ENCODE measurements at regions not wholly inside any gene's neighbourhood (a gene's known extent, or its start where the extent isn't known, plus 50 kb on each side); places are given as distances from the start of the nearest gene placed in this dataset.

DNA sequence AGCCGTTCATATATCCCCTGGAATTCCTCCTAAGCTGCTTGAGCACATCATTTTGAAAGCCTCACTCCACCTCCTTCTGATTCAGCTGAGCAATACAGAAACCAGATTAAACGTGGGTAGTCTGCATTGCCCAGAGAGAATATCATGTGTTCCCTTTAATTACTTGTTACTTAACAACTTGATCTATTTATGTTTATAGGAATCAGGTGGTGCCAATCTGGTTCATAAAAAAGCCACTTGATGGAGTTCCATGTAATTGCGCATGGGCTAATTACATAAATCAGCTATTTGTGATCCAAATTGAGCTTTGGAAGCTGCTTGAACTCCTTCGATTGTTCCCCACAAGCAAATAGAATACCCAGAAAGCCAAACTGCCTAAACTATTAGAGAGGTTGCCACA, 114.7 kb upstream of the ADCY1 start:
- no peaks in the 10 kb centered on the region for H3K79me2 ChIP-seq (ENCODE audit: control insufficient read depth, insufficient read depth, low read length)
- WGBS (ENCODE audit: insufficient coverage, insufficient replicate concordance, low lambda C conversion rate, missing lambda C conversion rate) = 23% methylated on average over 4 of the region's 4 CpGs
- TF ChIP-seq CBX3 (IDR thresholded peaks at IDR 0.05; ENCODE audit: borderline replicate concordance, low read depth) (no peak), ZNF384 (IDR thresholded peaks at IDR 0.05; ENCODE audit: borderline replicate concordance, low read depth, low read length) (no peak), JUND (IDR thresholded peaks at IDR 0.05; ENCODE audit: low read depth, low read length) (no peak), BRCA1 (IDR thresholded peaks at IDR 0.05; ENCODE audit: low read depth, low read length) (no peak)
- H3K4me1 ChIP-seq (ENCODE audit: control insufficient read depth, insufficient read depth, low read length) = no peaks in the 10 kb centered on the region
- no peak overlapping the region for H3K4me2 ChIP-seq (ENCODE audit: control insufficient read depth, insufficient read depth)
- no peak for ATAC-seq
- no peaks in the 10 kb centered on the region for H4K20me1 ChIP-seq (ENCODE audit: control insufficient read depth, insufficient read depth)
- in situ Hi-C loops (cut with MboI) = no loop called here
- no peaks in the 10 kb centered on the region for H3K36me3 ChIP-seq (ENCODE audit: control insufficient read depth in 2 of 2, insufficient read depth in 2 of 2, low read length in 1 of 2)
- no peak for FAIRE-seq
- ChIA-PET POLR2A (no interaction called here), CTCF (no interaction called here), RAD21 (ENCODE audit: unreplicated experiment) (no interaction called here), SMC1A (ENCODE audit: uncharacterized antibody, unreplicated experiment) (no interaction called here)
- H3K9ac ChIP-seq (ENCODE audit: control insufficient read depth, insufficient read depth, low read length) = no peak overlapping the region
- H3K9me3 ChIP-seq (replicated peaks; ENCODE audit: control insufficient read depth, insufficient read depth, low read length) = no peaks in the 10 kb centered on the region
- no peak overlapping the region for H2AFZ ChIP-seq (ENCODE audit: control insufficient read depth, low read depth, low read length)
- BruUV-seq (replicated peaks) = no TSS peak
- no peak overlapping the region for H3K27ac ChIP-seq (ENCODE audit: control insufficient read depth, insufficient read depth)
- no peak overlapping the region for H3K4me3 ChIP-seq
- H3K27me3 ChIP-seq (replicated peaks in 1 of 2; ENCODE audit: control insufficient read depth in 2 of 2, insufficient read depth in 2 of 2, low read length in 1 of 2) = 0 out of 4 replicates have a peak, but pooled peaks cover 0 to 2% of the 10 kb centered on the region in 2 experiments
- DNase-seq (ENCODE audit: low read depth, low spot score) = no peak
- intact Hi-C loops (cut with micrococcal nuclease; ENCODE audit: unreplicated experiment) = no loop called here

DNA sequence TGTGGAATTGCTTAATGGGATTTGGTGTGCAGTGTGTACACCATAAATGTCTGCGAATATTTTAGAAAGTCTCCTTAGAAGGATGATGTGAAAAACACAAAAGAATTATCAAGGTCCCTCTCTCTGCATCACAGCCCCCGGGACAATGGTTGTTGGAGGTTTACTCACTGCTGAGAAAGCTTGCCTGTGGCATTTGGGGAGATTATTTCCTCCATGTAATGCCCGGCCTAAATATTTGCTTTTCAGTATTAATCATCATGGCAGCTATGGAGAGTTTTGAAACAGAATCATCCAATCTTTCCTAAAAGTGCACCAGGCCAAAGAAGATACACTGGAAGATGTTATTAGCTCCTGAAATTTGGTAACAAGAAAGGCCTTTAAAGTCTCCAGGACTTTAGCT, 113.8 kb upstream of the ADCY1 start:
- TF ChIP-seq IKZF1 (conservative IDR thresholded peaks at IDR 0.05) (no peak), MYB (IDR thresholded peaks at IDR 0.05; ENCODE audit: borderline replicate concordance, low read depth, low read length) (no peak), ZSCAN29 (IDR thresholded peaks at IDR 0.05) (no peak), HDGF (IDR thresholded peaks at IDR 0.05) (no peak), RCOR1 (conservative IDR thresholded peaks at IDR 0.05; ENCODE audit: low read depth, low read length) (no peak), FOXM1 (IDR thresholded peaks at IDR 0.05; ENCODE audit: low read depth, low read length) (no peak), POLR2AphosphoS5 (IDR thresholded peaks at IDR 0.05; ENCODE audit: low read length) (no peak), SPI1 (IDR thresholded peaks at IDR 0.05; ENCODE audit: borderline replicate concordance, insufficient read depth, low read depth, low read length) (no peak), E2F4 (IDR thresholded peaks at IDR 0.05; ENCODE audit: low read depth, low read length) (no peak)
- TF ChIP-seq, protein P1, sequence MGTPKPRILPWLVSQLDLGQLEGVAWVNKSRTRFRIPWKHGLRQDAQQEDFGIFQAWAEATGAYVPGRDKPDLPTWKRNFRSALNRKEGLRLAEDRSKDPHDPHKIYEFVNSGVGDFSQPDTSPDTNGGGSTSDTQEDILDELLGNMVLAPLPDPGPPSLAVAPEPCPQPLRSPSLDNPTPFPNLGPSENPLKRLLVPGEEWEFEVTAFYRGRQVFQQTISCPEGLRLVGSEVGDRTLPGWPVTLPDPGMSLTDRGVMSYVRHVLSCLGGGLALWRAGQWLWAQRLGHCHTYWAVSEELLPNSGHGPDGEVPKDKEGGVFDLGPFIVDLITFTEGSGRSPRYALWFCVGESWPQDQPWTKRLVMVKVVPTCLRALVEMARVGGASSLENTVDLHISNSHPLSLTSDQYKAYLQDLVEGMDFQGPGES (IDR thresholded peaks at IDR 0.05) = no peak
- TF ChIP-seq, protein P2, sequence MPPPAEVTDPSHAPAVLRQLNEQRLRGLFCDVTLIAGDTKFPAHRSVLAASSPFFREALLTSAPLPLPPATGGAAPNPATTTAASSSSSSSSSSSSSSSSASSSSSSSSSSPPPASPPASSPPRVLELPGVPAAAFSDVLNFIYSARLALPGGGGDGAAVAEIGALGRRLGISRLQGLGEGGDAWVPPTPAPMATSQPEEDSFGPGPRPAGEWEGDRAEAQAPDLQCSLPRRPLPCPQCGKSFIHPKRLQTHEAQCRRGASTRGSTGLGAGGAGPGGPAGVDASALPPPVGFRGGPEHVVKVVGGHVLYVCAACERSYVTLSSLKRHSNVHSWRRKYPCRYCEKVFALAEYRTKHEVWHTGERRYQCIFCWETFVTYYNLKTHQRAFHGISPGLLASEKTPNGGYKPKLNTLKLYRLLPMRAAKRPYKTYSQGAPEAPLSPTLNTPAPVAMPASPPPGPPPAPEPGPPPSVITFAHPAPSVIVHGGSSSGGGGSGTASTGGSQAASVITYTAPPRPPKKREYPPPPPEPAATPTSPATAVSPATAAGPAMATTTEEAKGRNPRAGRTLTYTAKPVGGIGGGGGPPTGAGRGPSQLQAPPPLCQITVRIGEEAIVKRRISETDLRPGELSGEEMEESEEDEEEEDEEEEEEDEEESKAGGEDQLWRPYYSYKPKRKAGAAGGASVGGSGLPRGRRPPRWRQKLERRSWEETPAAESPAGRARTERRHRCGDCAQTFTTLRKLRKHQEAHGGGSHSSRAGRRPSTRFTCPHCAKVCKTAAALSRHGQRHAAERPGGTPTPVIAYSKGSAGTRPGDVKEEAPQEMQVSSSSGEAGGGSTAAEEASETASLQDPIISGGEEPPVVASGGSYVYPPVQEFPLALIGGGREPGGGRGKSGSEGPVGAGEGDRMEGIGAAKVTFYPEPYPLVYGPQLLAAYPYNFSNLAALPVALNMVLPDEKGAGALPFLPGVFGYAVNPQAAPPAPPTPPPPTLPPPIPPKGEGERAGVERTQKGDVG (CRISPR knock-in tag; IDR thresholded peaks at IDR 0.05) = no peak
- in situ Hi-C loops (cut with MboI) (no loop called here), intact Hi-C loops (cut with micrococcal nuclease; ENCODE audit: unreplicated experiment) (no loop called here)
- Histone ChIP-seq H3K27me3 (replicated peaks in 1 of 2; ENCODE audit: control insufficient read depth in 2 of 2, insufficient read depth in 2 of 2, low read length in 1 of 2) (0 out of 4 replicates have a peak, but pooled peaks cover 0 to 2% of the 10 kb centered on the region in 2 experiments), H4K20me1 (ENCODE audit: control insufficient read depth, insufficient read depth) (no peaks in the 10 kb centered on the region), H3K4me3 (no peak overlapping the region), H3K4me1 (ENCODE audit: control insufficient read depth, insufficient read depth, low read length) (no peaks in the 10 kb centered on the region), H2AFZ (ENCODE audit: control insufficient read depth, low read depth, low read length) (no peak overlapping the region), H3K27ac (ENCODE audit: control insufficient read depth, insufficient read depth) (no peak overlapping the region), H3K36me3 (ENCODE audit: control insufficient read depth in 2 of 2, insufficient read depth in 2 of 2, low read length in 1 of 2) (no peaks in the 10 kb centered on the region), H3K9me3 (replicated peaks; ENCODE audit: control insufficient read depth, insufficient read depth, low read length) (no peaks in the 10 kb centered on the region), H3K9ac (ENCODE audit: control insufficient read depth, insufficient read depth, low read length) (no peak overlapping the region), H3K4me2 (ENCODE audit: control insufficient read depth, insufficient read depth) (no peak overlapping the region), H3K79me2 (ENCODE audit: control insufficient read depth, insufficient read depth, low read length) (no peaks in the 10 kb centered on the region)
- ChIA-PET RAD21 (ENCODE audit: unreplicated experiment) (interaction anchor here (0.6 kb wide), 1 partner anchor 1140 kb away, joined by 3 read pairs; no protein-coding TSS in a partner anchor), POLR2A (no interaction called here), CTCF (no interaction called here), SMC1A (ENCODE audit: uncharacterized antibody, unreplicated experiment) (no interaction called here)
- BruUV-seq (replicated peaks) = no TSS peak
- FAIRE-seq (no peak), DNase-seq (ENCODE audit: low read depth, low spot score) (no peak), ATAC-seq (no peak)
- WGBS (ENCODE audit: insufficient coverage, insufficient replicate concordance, low lambda C conversion rate, missing lambda C conversion rate) = 14% methylated on average over 3 of the region's 3 CpGs

Data from GM12878 (cell line).